B cell (primary cell): ENCODE measurements at regions not wholly inside any gene's neighbourhood (a gene's known extent, or its start where the extent isn't known, plus 50 kb on each side); places are given as distances from the start of the nearest gene placed in this dataset.

ENCODE experiments used
- EZH2 ChIP-seq: IDR thresholded peaks from 2 replicates; pipeline ENCODE4 v1.6.1; 2012; ENCODE audit warnings: borderline replicate concordance, low read depth, mild to moderate bottlenecking, moderate library complexity, low read length; ENCODE audit not compliant: insufficient read depth, poor library complexity, severe bottlenecking
- TF ChIP-seq, protein P1 (sequence below): fragments of 200-600 bp; IDR thresholded peaks from one replicate; pipeline ENCODE4 v1.8.0; 2022; ENCODE audit warnings: antibody characterized with exemption, mild to moderate bottlenecking

DNA sequence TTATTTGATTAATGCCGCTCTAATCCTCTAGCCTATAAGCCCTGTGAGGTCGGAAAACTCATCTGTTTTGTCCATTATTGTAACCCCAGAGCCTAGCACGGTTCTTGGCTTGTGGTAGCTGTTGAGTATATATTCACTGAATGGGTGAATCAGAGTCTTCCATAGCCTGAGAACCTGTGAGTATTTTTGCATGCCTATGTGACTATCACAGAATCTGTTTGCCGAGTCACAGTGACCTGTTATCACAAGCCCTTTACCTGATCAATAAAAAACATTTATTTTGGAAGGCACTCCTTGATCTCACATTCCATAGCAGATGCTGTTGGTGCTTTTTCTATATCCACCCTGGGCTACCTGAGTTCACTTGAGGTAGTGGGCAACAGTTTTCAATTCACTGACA lies 125.0 kb upstream of the STC2 start:
- TF ChIP-seq, protein P1, sequence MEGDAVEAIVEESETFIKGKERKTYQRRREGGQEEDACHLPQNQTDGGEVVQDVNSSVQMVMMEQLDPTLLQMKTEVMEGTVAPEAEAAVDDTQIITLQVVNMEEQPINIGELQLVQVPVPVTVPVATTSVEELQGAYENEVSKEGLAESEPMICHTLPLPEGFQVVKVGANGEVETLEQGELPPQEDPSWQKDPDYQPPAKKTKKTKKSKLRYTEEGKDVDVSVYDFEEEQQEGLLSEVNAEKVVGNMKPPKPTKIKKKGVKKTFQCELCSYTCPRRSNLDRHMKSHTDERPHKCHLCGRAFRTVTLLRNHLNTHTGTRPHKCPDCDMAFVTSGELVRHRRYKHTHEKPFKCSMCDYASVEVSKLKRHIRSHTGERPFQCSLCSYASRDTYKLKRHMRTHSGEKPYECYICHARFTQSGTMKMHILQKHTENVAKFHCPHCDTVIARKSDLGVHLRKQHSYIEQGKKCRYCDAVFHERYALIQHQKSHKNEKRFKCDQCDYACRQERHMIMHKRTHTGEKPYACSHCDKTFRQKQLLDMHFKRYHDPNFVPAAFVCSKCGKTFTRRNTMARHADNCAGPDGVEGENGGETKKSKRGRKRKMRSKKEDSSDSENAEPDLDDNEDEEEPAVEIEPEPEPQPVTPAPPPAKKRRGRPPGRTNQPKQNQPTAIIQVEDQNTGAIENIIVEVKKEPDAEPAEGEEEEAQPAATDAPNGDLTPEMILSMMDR, result no peak
- TF ChIP-seq EZH2, result no peak
